NCI-H146 treated with DMSO at 0.1 percent for 48 hours (cell line): ENCODE measurements at regions not wholly inside any gene's neighbourhood (a gene's known extent, or its start where the extent isn't known, plus 50 kb on each side); places are given as distances from the start of the nearest gene placed in this dataset.
A peak's percentile ranks its signal among the peaks of the same experiment; 100 is the strongest.
"Not testable (repeated sequence)": the region's sequence is repeated elsewhere in the genome, so short reads cannot be mapped to it uniquely, and the experiment has no call there.

ENCODE experiments used
- DNase-seq: peaks from one replicate; lab custom pipeline; 2025; ENCODE audit not compliant: unreplicated experiment; lab: John Stamatoyannopoulos, UW

GRCh38 chr6:109255946-109256640 lies 126.2 kb downstream of the CD164 start:
- DNase-seq: peak; percentile 28

GRCh38 chr6:109255087-109255486 lies 127.2 kb downstream of the CD164 start:
- no peak for DNase-seq

GRCh38 chr6:109253366-109253765 lies 128.9 kb downstream of the CD164 start:
- no peak for DNase-seq

GRCh38 chr6:109252261-109253041 lies 129.8 kb downstream of the CD164 start:
- no peak for DNase-seq

- DNase-seq: no peak
These were observed 130.4 kb downstream of the CD164 start for GRCh38 chr6:109251839-109252238.

GRCh38 chr6:109250544-109251156 lies 131.6 kb downstream of the CD164 start:
- DNase-seq: not testable (repeated sequence)

- no peak for DNase-seq
These were observed 138.1 kb downstream of the CD164 start for GRCh38 chr6:109243863-109244825.

GRCh38 chr6:109242925-109243324 lies 139.3 kb downstream of the CD164 start:
- DNase-seq: no peak

GRCh38 chr6:109242029-109242428 lies 140.2 kb downstream of the CD164 start:
- DNase-seq: no peak

- DNase-seq: no peak
These were observed 141.1 kb downstream of the CD164 start for GRCh38 chr6:109241199-109241598.

- no peak for DNase-seq
These were observed 141.7 kb downstream of the CD164 start for GRCh38 chr6:109240370-109241084.

- DNase-seq: no peak
These were observed 142.5 kb downstream of the CD164 start for GRCh38 chr6:109239651-109240321.

GRCh38 chr6:109239160-109239559 lies 143.1 kb downstream of the CD164 start:
- DNase-seq: no peak

- DNase-seq: no peak
These were observed 143.1 kb downstream of the CEP57L1 start for GRCh38 chr6:109238396-109238795.

- no peak for DNase-seq
These were observed 142.7 kb downstream of the CEP57L1 start for GRCh38 chr6:109237986-109238329.

- DNase-seq: no peak
These were observed 142.0 kb downstream of the CEP57L1 start for GRCh38 chr6:109237077-109237985.

GRCh38 chr6:109236115-109237076 lies 141.1 kb downstream of the CEP57L1 start:
- peak; percentile 64 for DNase-seq
